ENCODE measurements at regions not wholly inside any gene's neighbourhood (a gene's known extent, or its start where the extent isn't known, plus 50 kb on each side); places are given as distances from the start of the nearest gene placed in this dataset.

GRCh38 chr2:67712484-67712883 lies 315.4 kb downstream of the ETAA1 start:
- no peak for DNase-seq

- DNase-seq, result no peak
These were observed 316.2 kb downstream of the ETAA1 start for GRCh38 chr2:67713376-67713775.

- DNase-seq, result no peak
These were observed 319.8 kb downstream of the ETAA1 start for GRCh38 chr2:67716895-67717396.

GRCh38 chr2:67717692-67718091 lies 320.6 kb downstream of the ETAA1 start:
- no peak for DNase-seq

- no peak for DNase-seq
These were observed 322.2 kb downstream of the ETAA1 start for GRCh38 chr2:67719351-67719750.

- DNase-seq, result no peak
These were observed 324.4 kb downstream of the ETAA1 start for GRCh38 chr2:67721516-67721915.

- DNase-seq, result no peak
These were observed 327.1 kb downstream of the ETAA1 start for GRCh38 chr2:67724261-67724660.

GRCh38 chr2:67725731-67726130 lies 328.6 kb downstream of the ETAA1 start:
- DNase-seq, result no peak

GRCh38 chr2:67726416-67726815 lies 329.3 kb downstream of the ETAA1 start:
- no peak for DNase-seq

- no peak for DNase-seq
These were observed 330.0 kb downstream of the ETAA1 start for GRCh38 chr2:67727131-67727530.

- no peak for DNase-seq
These were observed 330.5 kb downstream of the ETAA1 start for GRCh38 chr2:67727623-67728022.

- DNase-seq, result no peak
These were observed 332.3 kb downstream of the ETAA1 start for GRCh38 chr2:67729474-67729873.

GRCh38 chr2:67733517-67733916 lies 329.3 kb downstream of the C1D start:
- DNase-seq, result no peak

GRCh38 chr2:67752199-67752598 lies 310.6 kb downstream of the C1D start:
- no peak for DNase-seq

GRCh38 chr2:67752969-67753368 lies 309.8 kb downstream of the C1D start:
- DNase-seq, result no peak

GRCh38 chr2:67755156-67755882 lies 307.5 kb downstream of the C1D start:
- no peak for DNase-seq

- DNase-seq, result no peak
These were observed 301.8 kb downstream of the C1D start for GRCh38 chr2:67760995-67761394.

- no peak for DNase-seq
These were observed 291.4 kb downstream of the C1D start for GRCh38 chr2:67771380-67771779.

GRCh38 chr2:67772216-67773170 lies 290.3 kb downstream of the C1D start:
- no peak for DNase-seq

GRCh38 chr2:67773851-67774250 lies 289.0 kb downstream of the C1D start:
- DNase-seq, result no peak

- DNase-seq, result no peak
These were observed 286.5 kb downstream of the C1D start for GRCh38 chr2:67776276-67776675.

- DNase-seq, result no peak
These were observed 285.8 kb downstream of the C1D start for GRCh38 chr2:67777010-67777409.

- no peak for DNase-seq
These were observed 284.9 kb downstream of the C1D start for GRCh38 chr2:67777836-67778429.

Measured in inflammatory macrophage treated with lipopolysaccharide for 1 hour (primary cell).